Smooth muscle cell (in vitro differentiated cells): ENCODE measurements at regions not wholly inside any gene's neighbourhood (a gene's known extent, or its start where the extent isn't known, plus 50 kb on each side); places are given as distances from the start of the nearest gene placed in this dataset.

Source experiments
- DNase-seq: peaks from one replicate; lab custom pipeline; 2025; ENCODE audit not compliant: unreplicated experiment; lab: John Stamatoyannopoulos, UW
- H2AFZ ChIP-seq: fragments of 200-600 bp; sonication (generic); 2 replicates; pipeline ENCODE4 v1.6.0; 2016; ENCODE audit warnings: antibody characterized with exemption, low read depth, mild to moderate bottlenecking
- H3F3A ChIP-seq: fragments of 200-600 bp; sonication (generic); 2 replicates; pipeline ENCODE4 v1.6.0; 2017; ENCODE audit warnings: antibody characterized with exemption, low read depth
- H3K27ac ChIP-seq: fragments of 200-600 bp; sonication (generic); 2 replicates; pipeline ENCODE4 v1.5.1; 2016; ENCODE audit warnings: low read depth, mild to moderate bottlenecking
- H3K27me3 ChIP-seq: fragments of 200-600 bp; sonication (generic); 2 replicates; pipeline ENCODE4 v1.6.1; 2016; ENCODE audit warnings: low read depth, mild to moderate bottlenecking
- H3K36me3 ChIP-seq: fragments of 200-600 bp; sonication (generic); 2 replicates; pipeline ENCODE4 v1.5.1; 2016; ENCODE audit warnings: low read depth
- H3K4me1 ChIP-seq: fragments of 200-600 bp; sonication (generic); 2 replicates; pipeline ENCODE4 v1.5.1; 2016; ENCODE audit warnings: low read depth
- H3K4me2 ChIP-seq: fragments of 200-600 bp; sonication (generic); 2 replicates; pipeline ENCODE4 v1.6.0; 2016; ENCODE audit warnings: mild to moderate bottlenecking
- H3K4me3 ChIP-seq: fragments of 200-600 bp; sonication (generic); 2 replicates; pipeline ENCODE4 v1.5.1; 2016; ENCODE audit warnings: mild to moderate bottlenecking
- H3K79me2 ChIP-seq: fragments of 200-600 bp; sonication (generic); 2 replicates; pipeline ENCODE4 v1.6.0; 2016; ENCODE audit warnings: low read depth, mild to moderate bottlenecking
- H3K9ac ChIP-seq: fragments of 200-600 bp; sonication (generic); 2 replicates; pipeline ENCODE4 v1.6.0; 2016; ENCODE audit warnings: low read depth
- H3K9me3 ChIP-seq: fragments of 200-600 bp; sonication (generic); replicated peaks from 2 replicates; pipeline ENCODE4 v1.5.1; 2016; ENCODE audit warnings: low read depth
- H4K20me1 ChIP-seq: fragments of 200-600 bp; sonication (generic); 2 replicates; pipeline ENCODE4 v1.6.0; 2016; ENCODE audit warnings: low read depth
- CTCF ChIP-seq: fragments of 200-600 bp; sonication (generic); IDR thresholded peaks from 2 replicates; pipeline ENCODE4 v1.5.1; 2017; ENCODE audit warnings: borderline replicate concordance, mild to moderate bottlenecking, antibody characterized with exemption; ENCODE audit not compliant: insufficient read depth, poor library complexity, severe bottlenecking
- WGBS: methylation state at CpG from one replicate; pipeline ENCODE4 v1.1.7; 2016; ENCODE audit warnings: low lambda C conversion rate; 5-methylcytosine and 5-hydroxymethylcytosine counted together

GRCh38 chr4:175339100-175339707, 421.0 kb downstream of the ADAM29 start:
- Histone ChIP-seq H3K9me3 (no peaks in the 10 kb centered on the region), H3K79me2 (no peaks in the 10 kb centered on the region), H3K4me2 (no peak overlapping the region), H3K27ac (no peak overlapping the region), H3K36me3 (no peaks in the 10 kb centered on the region), H4K20me1 (no peaks in the 10 kb centered on the region), H3K4me1 (no peaks in the 10 kb centered on the region), H2AFZ (no peak overlapping the region), H3F3A (no peaks in the 10 kb centered on the region), H3K27me3 (no peaks in the 10 kb centered on the region), H3K4me3 (no peak overlapping the region), H3K9ac (no peak overlapping the region)
- TF ChIP-seq CTCF: no peak
- WGBS: 71% methylated on average over 1 of the region's 1 CpG
- no peak for DNase-seq

GRCh38 chr4:175341203-175341755, 423.1 kb downstream of the ADAM29 start:
- Histone ChIP-seq H3F3A (no peaks in the 10 kb centered on the region), H3K79me2 (no peaks in the 10 kb centered on the region), H4K20me1 (no peaks in the 10 kb centered on the region), H3K27me3 (no peaks in the 10 kb centered on the region), H3K4me3 (no peak overlapping the region), H2AFZ (no peak overlapping the region), H3K27ac (no peak overlapping the region), H3K9ac (no peak overlapping the region), H3K36me3 (no peaks in the 10 kb centered on the region), H3K9me3 (no peaks in the 10 kb centered on the region), H3K4me2 (no peak overlapping the region), H3K4me1 (no peaks in the 10 kb centered on the region)
- DNase-seq: no peak
- WGBS: 90% methylated on average over 2 of the region's 2 CpGs
- no peak for TF ChIP-seq CTCF

GRCh38 chr4:175346376-175346775, 428.2 kb downstream of the ADAM29 start:
- H3K4me1 ChIP-seq: no peaks in the 10 kb centered on the region
- no peak for TF ChIP-seq CTCF
- DNase-seq: no peak
- H3K9me3 ChIP-seq: no peaks in the 10 kb centered on the region
- no peak overlapping the region for H3K9ac ChIP-seq
- no peaks in the 10 kb centered on the region for H3F3A ChIP-seq
- no peak overlapping the region for H3K4me2 ChIP-seq
- H3K36me3 ChIP-seq: no peaks in the 10 kb centered on the region
- no peak overlapping the region for H3K27ac ChIP-seq
- H3K79me2 ChIP-seq: no peaks in the 10 kb centered on the region
- no peak overlapping the region for H2AFZ ChIP-seq
- H3K27me3 ChIP-seq: no peaks in the 10 kb centered on the region
- no peaks in the 10 kb centered on the region for H4K20me1 ChIP-seq
- WGBS: 86% methylated on average over 2 of the region's 2 CpGs
- no peak overlapping the region for H3K4me3 ChIP-seq

- WGBS: 92% methylated on average over 3 of the region's 3 CpGs
- H4K20me1 ChIP-seq: no peaks in the 10 kb centered on the region
- H3K36me3 ChIP-seq: no peaks in the 10 kb centered on the region
- H2AFZ ChIP-seq: no peak overlapping the region
- H3K4me3 ChIP-seq: no peak overlapping the region
- no peaks in the 10 kb centered on the region for H3K79me2 ChIP-seq
- no peak overlapping the region for H3K27ac ChIP-seq
- no peak overlapping the region for H3K9ac ChIP-seq
- H3K4me1 ChIP-seq: no peaks in the 10 kb centered on the region
- no peak for DNase-seq
- H3K9me3 ChIP-seq: no peaks in the 10 kb centered on the region
- no peaks in the 10 kb centered on the region for H3K27me3 ChIP-seq
- H3K4me2 ChIP-seq: no peak overlapping the region
- no peaks in the 10 kb centered on the region for H3F3A ChIP-seq
- TF ChIP-seq CTCF: no peak
Measured at GRCh38 chr4:175350246-175350645, 432.1 kb downstream of the ADAM29 start.
